SH-SY5Y (cell line): ENCODE measurements at regions not wholly inside any gene's neighbourhood (a gene's known extent, or its start where the extent isn't known, plus 50 kb on each side); places are given as distances from the start of the nearest gene placed in this dataset.

Source experiments
- GATA2 ChIP-seq: IDR thresholded peaks from 2 replicates; pipeline ENCODE4 v1.6.1; 2011; ENCODE audit warnings: mild to moderate bottlenecking, low read depth, low read length
- GATA3 ChIP-seq: IDR thresholded peaks from 2 replicates; pipeline ENCODE4 v1.6.1; 2011; ENCODE audit warnings: low read depth, mild to moderate bottlenecking, low read length, moderate library complexity

- TF ChIP-seq GATA2 (no peak), GATA3 (no peak)
These were observed 443.4 kb upstream of the ZP4 start for GRCh38 chr1:238334170-238334569.
